Panc1 (cell line): ENCODE measurements at regions not wholly inside any gene's neighbourhood (a gene's known extent, or its start where the extent isn't known, plus 50 kb on each side); places are given as distances from the start of the nearest gene placed in this dataset.

Experiments used
- ATAC-seq: fragments of 200-7000 bp; cut with Tn5 transposase; 2 replicates; pipeline ENCODE4 v1.9.1; 2020; ENCODE audit warnings: mild to moderate bottlenecking, moderate library complexity
- BruUV-seq: library from RNA; stranded (reverse); fragments of 400-500 nt; replicated peaks from 2 replicates; lab custom pipeline; 2021; lab: Mats Ljungman, UMichigan
- CTCF ChIA-PET: fragments of 300-600 bp; sonication (Branson Sonifier 250); formaldehyde crosslinking; loops from one replicate; lab custom pipeline; 2022; ENCODE audit warnings: antibody characterized with exemption; lab: Charles Lee
- POLR2A ChIA-PET: fragments of 300-600 bp; sonication (Branson Sonifier 250); formaldehyde crosslinking; loops from one replicate; lab custom pipeline; 2022; ENCODE audit warnings: antibody characterized with exemption; lab: Charles Lee
- DNase-seq: peaks from one replicate; pipeline ENCODE4 v3.0.0-alpha.2; 2010; ENCODE audit warnings: low read depth, low spot score
- H3K27ac ChIP-seq: 2 replicates; pipeline ENCODE4 v1.5.1; 2011; ENCODE audit warnings: mild to moderate bottlenecking, low read length, inconsistent platforms
- H3K27me3 ChIP-seq: fragments of 200-500 bp; sonication (Bioruptor generic); 2 replicates; pipeline ENCODE4 v1.6.0; 2014; ENCODE audit warnings: low read length, inconsistent platforms; ENCODE audit not compliant: control insufficient read depth, insufficient read depth
- H3K36me3 ChIP-seq: fragments of 200-500 bp; sonication (Bioruptor generic); 2 replicates; pipeline ENCODE4 v1.5.1; 2014; ENCODE audit warnings: inconsistent platforms, mild to moderate bottlenecking, low read length, moderate library complexity; ENCODE audit not compliant: control insufficient read depth, insufficient read depth
- H3K4me1 ChIP-seq: 2 replicates; pipeline ENCODE4 v1.5.1; 2011; ENCODE audit warnings: inconsistent platforms, mild to moderate bottlenecking, low read length, moderate library complexity; ENCODE audit not compliant: control insufficient read depth, insufficient read depth
- H3K4me3 ChIP-seq, 2 experiments: 2 replicates each; pipeline ENCODE4 v1.5.1; 2011 to 2012; ENCODE audit warnings: low read depth in 2 of 2, low read length in 2 of 2, mild to moderate bottlenecking in 2 of 2, inconsistent platforms in 1 of 2, moderate library complexity in 1 of 2
- H3K9me3 ChIP-seq: fragments of 200-500 bp; sonication (Bioruptor generic); 2 replicates; pipeline ENCODE4 v1.5.1; 2014; ENCODE audit warnings: low read depth, mild to moderate bottlenecking, inconsistent platforms, low read length, moderate library complexity; ENCODE audit not compliant: control insufficient read depth, insufficient read depth
- CTCF ChIP-seq: fragments of 450-650 bp; IDR thresholded peaks from 2 replicates; pipeline ENCODE4 v1.5.1; 2017; ENCODE audit warnings: mild to moderate bottlenecking
- POLR2AphosphoS5 ChIP-seq: IDR thresholded peaks from 2 replicates; pipeline ENCODE4 v1.6.1; 2012; ENCODE audit warnings: mild to moderate bottlenecking, low read depth, low read length, moderate library complexity
- REST ChIP-seq, 2 experiments: IDR thresholded peaks; 2 replicates each; pipeline ENCODE4 v1.6.1; 2011 to 2012; ENCODE audit warnings: low read depth in 2 of 2, control low read depth in 1 of 2, low read length in 1 of 2, mild to moderate bottlenecking in 1 of 2, moderate library complexity in 1 of 2; ENCODE audit not compliant: insufficient read depth in 1 of 2
- SIN3A ChIP-seq: IDR thresholded peaks from 2 replicates; pipeline ENCODE4 v1.6.1; 2012; ENCODE audit warnings: low read depth, mild to moderate bottlenecking, low read length, moderate library complexity, borderline replicate concordance; ENCODE audit not compliant: insufficient read depth
- TCF7L2 ChIP-seq: IDR thresholded peaks from 2 replicates; pipeline ENCODE4 v1.6.1; 2011; ENCODE audit warnings: mild to moderate bottlenecking, low read depth, low read length, inconsistent platforms
- in situ Hi-C: cut with HindIII; loops from 2 replicates; pipeline ENCODE4 v1.10.0; 2016; ENCODE audit warnings: low sequenced_read_pairs, low pct_unique_long_range_greater_than_20kb
- intact Hi-C: fragments of 100-400 bp; cut with micrococcal nuclease; formaldehyde crosslinking; loops from one replicate; pipeline ENCODE4 v1.10.0; 2022; ENCODE audit not compliant: unreplicated experiment

GRCh38 chr2:52608030-52608429 is 1159.6 kb upstream of the CHAC2 start:
- ChIA-PET CTCF (no interaction called here), POLR2A (no interaction called here)
- H3K9me3 ChIP-seq: no peaks in the 10 kb centered on the region
- BruUV-seq: no TSS peak
- DNase-seq: no peak
- in situ Hi-C loops (no loop called here), intact Hi-C loops (no loop called here)
- no peaks in the 10 kb centered on the region for H3K27me3 ChIP-seq
- H3K27ac ChIP-seq: no peak overlapping the region
- H3K36me3 ChIP-seq: no peaks in the 10 kb centered on the region
- no peak overlapping the region for H3K4me3 ChIP-seq
- no peak for ATAC-seq
- H3K4me1 ChIP-seq: no peaks in the 10 kb centered on the region
- TF ChIP-seq POLR2AphosphoS5 (no peak), TCF7L2 (no peak), SIN3A (no peak), REST (IDR thresholded peaks at IDR 0.05; ENCODE audit: insufficient read depth in 1 of 2, low read depth in 2 of 2, low read length in 1 of 2) (no peak), CTCF (no peak)

- no TSS peak for BruUV-seq
- Histone ChIP-seq H3K4me1 (no peaks in the 10 kb centered on the region), H3K9me3 (no peaks in the 10 kb centered on the region; the same call in 1 of the 2 replicates), H3K27me3 (no peaks in the 10 kb centered on the region), H3K27ac (no peak overlapping the region), H3K36me3 (no peaks in the 10 kb centered on the region), H3K4me3 (no peak overlapping the region)
- in situ Hi-C loops (no loop called here), intact Hi-C loops (no loop called here)
- DNase-seq: no peak
- ATAC-seq: no peak
- POLR2A ChIA-PET: no interaction called here
- CTCF ChIA-PET: no interaction called here
- TF ChIP-seq CTCF (no peak), TCF7L2 (no peak), POLR2AphosphoS5 (no peak), SIN3A (no peak), REST (IDR thresholded peaks at IDR 0.05; ENCODE audit: insufficient read depth in 1 of 2, low read depth in 2 of 2, low read length in 1 of 2) (no peak)
Measured at GRCh38 chr2:52597346-52597745, 1170.3 kb upstream of the CHAC2 start.
